HPDE6-E6E7 (cell line): ENCODE measurements at regions not wholly inside any gene's neighbourhood (a gene's known extent, or its start where the extent isn't known, plus 50 kb on each side); places are given as distances from the start of the nearest gene placed in this dataset.
"Not testable (repeated sequence)": the region's sequence is repeated elsewhere in the genome, so short reads cannot be mapped to it uniquely, and the experiment has no call there.

Experiments used
- DNase-seq: peaks from one replicate; pipeline ENCODE4 v3.0.0; 2011; ENCODE audit warnings: missing footprints; ENCODE audit errors: extremely low spot score

GRCh38 chr6:71360556-71361335, 72.1 kb downstream of the OGFRL1 start:
- not testable (repeated sequence) for DNase-seq

- no peak for DNase-seq
Observed at GRCh38 chr6:71364889-71365542, 76.4 kb downstream of the OGFRL1 start.

- DNase-seq = no peak
Observed at GRCh38 chr6:71367756-71368155, 79.1 kb downstream of the OGFRL1 start.

- no peak for DNase-seq
Observed at GRCh38 chr6:71368284-71368683, 79.7 kb downstream of the OGFRL1 start.

GRCh38 chr6:71371559-71371958, 82.9 kb downstream of the OGFRL1 start:
- no peak for DNase-seq

GRCh38 chr6:71373943-71374342, 85.3 kb downstream of the OGFRL1 start:
- no peak for DNase-seq

GRCh38 chr6:71375676-71376075, 87.1 kb downstream of the OGFRL1 start:
- DNase-seq = no peak

- DNase-seq = no peak
Observed at GRCh38 chr6:71376830-71377229, 88.2 kb downstream of the OGFRL1 start.

- DNase-seq = no peak
Observed at GRCh38 chr6:71383476-71383875, 94.9 kb downstream of the OGFRL1 start.

GRCh38 chr6:71383901-71384489, 95.4 kb downstream of the OGFRL1 start:
- no peak for DNase-seq

GRCh38 chr6:71385111-71385822, 96.7 kb downstream of the OGFRL1 start:
- DNase-seq = no peak

GRCh38 chr6:71386215-71386614, 97.6 kb downstream of the OGFRL1 start:
- no peak for DNase-seq

GRCh38 chr6:71387179-71387578, 98.6 kb downstream of the OGFRL1 start:
- no peak for DNase-seq

- no peak for DNase-seq
Observed at GRCh38 chr6:71388068-71388744, 99.6 kb downstream of the OGFRL1 start.

- no peak for DNase-seq
Observed at GRCh38 chr6:71388856-71389527, 100.4 kb downstream of the OGFRL1 start.

- DNase-seq = no peak
Observed at GRCh38 chr6:71391126-71391525, 102.5 kb downstream of the OGFRL1 start.

- no peak for DNase-seq
Observed at GRCh38 chr6:71392276-71392675, 103.7 kb downstream of the OGFRL1 start.

- DNase-seq = no peak
Observed at GRCh38 chr6:71393471-71393870, 104.9 kb downstream of the OGFRL1 start.

- DNase-seq = no peak
Observed at GRCh38 chr6:71393981-71394432, 105.4 kb downstream of the OGFRL1 start.

GRCh38 chr6:71394926-71395325, 106.3 kb downstream of the OGFRL1 start:
- DNase-seq = no peak
